Uterus (tissue), 3 donors: ENCODE measurements at regions not wholly inside any gene's neighbourhood (a gene's known extent, or its start where the extent isn't known, plus 50 kb on each side); places are given as distances from the start of the nearest gene placed in this dataset.
A peak's percentile ranks its signal among the peaks of the same experiment; 100 is the strongest.
"Not testable (repeated sequence)": the region's sequence is repeated elsewhere in the genome, so short reads cannot be mapped to it uniquely, and the experiment has no call there.

Experiments used
- DNase-seq, 2 donors: peaks; one replicate each; pipeline ENCODE4 v3.0.0-alpha.2; 2019 to 2020
- H3K27ac ChIP-seq, 2 donors: fragments of 200-600 bp; sonication (generic); 1 replicate in 1 of 2; 2 replicates in 1 of 2; pipeline ENCODE4 v1.5.1; 2016 to 2018
- H3K27me3 ChIP-seq, 2 donors: fragments of 200-600 bp; sonication (generic); one replicate each; pipeline ENCODE4 v1.5.1; 2018 to 2019; ENCODE audit warnings: control low read depth in 1 of 2
- H3K36me3 ChIP-seq, 2 donors: fragments of 200-600 bp; sonication (generic); one replicate each; pipeline ENCODE4 v1.5.1; 2019; ENCODE audit warnings: control low read depth in 1 of 2
- H3K4me1 ChIP-seq, 2 donors: fragments of 200-600 bp; sonication (generic); one replicate each; pipeline ENCODE4 v1.5.1; 2018 to 2019; ENCODE audit warnings: control low read depth in 1 of 2
- H3K4me3 ChIP-seq, 2 donors: fragments of 200-600 bp; sonication (generic); 1 replicate in 1 of 2; 2 replicates in 1 of 2; pipeline ENCODE4 v1.5.1; 2018 to 2019; ENCODE audit warnings: mild to moderate bottlenecking in 1 of 2
- H3K9me3 ChIP-seq, 2 donors: fragments of 200-600 bp; sonication (generic); one replicate each; pipeline ENCODE4 v1.5.1; 2019; ENCODE audit warnings: control low read depth in 1 of 2
- CTCF ChIP-seq, 4 experiments: fragments of 200-600 bp in 2 of 4; fragments of 450-650 bp in 2 of 4; sonication (generic) in 2 of 4; IDR thresholded peaks; one replicate each; pipeline ENCODE4 v1.5.1; 2016 to 2019; ENCODE audit warnings: antibody characterized with exemption in 4 of 4, mild to moderate bottlenecking in 2 of 4, moderate library complexity in 1 of 4
- POLR2A ChIP-seq, 2 donors: fragments of 450-650 bp; IDR thresholded peaks; one replicate each; pipeline ENCODE4 v1.6.1; 2016; ENCODE audit warnings: antibody characterized with exemption in 2 of 2, mild to moderate bottlenecking in 1 of 2, moderate library complexity in 1 of 2
- intact Hi-C: fragments of 100-400 bp; cut with DNase I; formaldehyde crosslinking; loops from one replicate; pipeline ENCODE4 v1.15.1; 2023; ENCODE audit warnings: low total_unique reads
- donor health status: DM: yes; HTN: yes; CAD: no.

GRCh38 chr13:24563087-24563486, 50.5 kb upstream of the PARP4 start:
- Histone ChIP-seq H3K4me3 (no peak overlapping the region), H3K36me3 (no peaks in the 10 kb centered on the region), H3K9me3 (no peaks in the 10 kb centered on the region), H3K27ac (no peak overlapping the region), H3K27me3 (no peaks in the 10 kb centered on the region), H3K4me1 (no peaks in the 10 kb centered on the region)
- no peak for DNase-seq
- TF ChIP-seq POLR2A (IDR thresholded peaks at IDR 0.05) (no peak), CTCF (IDR thresholded peaks at IDR 0.05) (no peak)
- intact Hi-C loops: no loop called here

- H3K4me3 ChIP-seq, H3K27me3 ChIP-seq, intact Hi-C loops, DNase-seq, H3K27ac ChIP-seq, H3K36me3 ChIP-seq, H3K4me1 ChIP-seq, H3K9me3 ChIP-seq: not testable (repeated sequence)
Measured at GRCh38 chr13:24563971-24564370, 51.4 kb upstream of the PARP4 start.

- Histone ChIP-seq H3K4me3 (no peak overlapping the region), H3K4me1 (no peaks in the 10 kb centered on the region), H3K36me3 (no peaks in the 10 kb centered on the region), H3K9me3 (no peaks in the 10 kb centered on the region), H3K27ac (no peak overlapping the region), H3K27me3 (no peaks in the 10 kb centered on the region)
- DNase-seq: no peak
- intact Hi-C loops: no loop called here
- TF ChIP-seq POLR2A (IDR thresholded peaks at IDR 0.05): no peak
Measured at GRCh38 chr13:24564881-24565280, 52.3 kb upstream of the PARP4 start.

- H3K27me3 ChIP-seq, H3K4me1 ChIP-seq, H3K27ac ChIP-seq, H3K4me3 ChIP-seq, intact Hi-C loops, H3K9me3 ChIP-seq, DNase-seq, H3K36me3 ChIP-seq: not testable (repeated sequence)
Measured at GRCh38 chr13:24567593-24567992, 55.0 kb upstream of the PARP4 start.

GRCh38 chr13:24574847-24575246, 62.3 kb upstream of the PARP4 start:
- no peaks in the 10 kb centered on the region for H3K36me3 ChIP-seq
- TF ChIP-seq CTCF (IDR thresholded peaks at IDR 0.05) (no peak), POLR2A (IDR thresholded peaks at IDR 0.05) (no peak)
- no peak overlapping the region for H3K4me3 ChIP-seq
- no peaks in the 10 kb centered on the region for H3K4me1 ChIP-seq
- no peaks in the 10 kb centered on the region for H3K27me3 ChIP-seq
- no peak overlapping the region for H3K27ac ChIP-seq
- no peak for DNase-seq
- no peaks in the 10 kb centered on the region for H3K9me3 ChIP-seq
- intact Hi-C loops: no loop called here

GRCh38 chr13:24580315-24580714, 67.7 kb upstream of the PARP4 start:
- H3K36me3 ChIP-seq, H3K4me3 ChIP-seq, H3K4me1 ChIP-seq, H3K27ac ChIP-seq, DNase-seq, H3K27me3 ChIP-seq, H3K9me3 ChIP-seq, intact Hi-C loops: not testable (repeated sequence)
- peak in 3 of 4 experiments; percentile 28 to 52 (median 36) for TF ChIP-seq CTCF (IDR thresholded peaks at IDR 0.05)

- H3K4me3 ChIP-seq, H3K9me3 ChIP-seq, H3K27ac ChIP-seq, DNase-seq, H3K36me3 ChIP-seq, H3K27me3 ChIP-seq, intact Hi-C loops, H3K4me1 ChIP-seq: not testable (repeated sequence)
Measured at GRCh38 chr13:24581578-24581977, 69.0 kb upstream of the PARP4 start.

GRCh38 chr13:24591697-24592096, 79.1 kb upstream of the PARP4 start:
- DNase-seq, H3K27ac ChIP-seq, H3K27me3 ChIP-seq, intact Hi-C loops, H3K4me3 ChIP-seq, H3K9me3 ChIP-seq, H3K4me1 ChIP-seq, H3K36me3 ChIP-seq: not testable (repeated sequence)

GRCh38 chr13:24597906-24598670, 82.1 kb upstream of the ATP12A start:
- intact Hi-C loops: not testable (repeated sequence)

GRCh38 chr13:24599019-24599791, 81.0 kb upstream of the ATP12A start:
- H3K4me3 ChIP-seq, H3K36me3 ChIP-seq, H3K4me1 ChIP-seq, H3K27ac ChIP-seq, H3K27me3 ChIP-seq, DNase-seq, H3K9me3 ChIP-seq, intact Hi-C loops: not testable (repeated sequence)

More at GRCh38 chr13:24597906-24598670, 82.1 kb upstream of the ATP12A start:
- not testable (repeated sequence) for H3K27me3 ChIP-seq, DNase-seq, H3K36me3 ChIP-seq, H3K4me3 ChIP-seq, H3K4me1 ChIP-seq, H3K9me3 ChIP-seq, H3K27ac ChIP-seq
